ENCODE measurements at regions not wholly inside any gene's neighbourhood (a gene's known extent, or its start where the extent isn't known, plus 50 kb on each side); places are given as distances from the start of the nearest gene placed in this dataset.

DNA sequence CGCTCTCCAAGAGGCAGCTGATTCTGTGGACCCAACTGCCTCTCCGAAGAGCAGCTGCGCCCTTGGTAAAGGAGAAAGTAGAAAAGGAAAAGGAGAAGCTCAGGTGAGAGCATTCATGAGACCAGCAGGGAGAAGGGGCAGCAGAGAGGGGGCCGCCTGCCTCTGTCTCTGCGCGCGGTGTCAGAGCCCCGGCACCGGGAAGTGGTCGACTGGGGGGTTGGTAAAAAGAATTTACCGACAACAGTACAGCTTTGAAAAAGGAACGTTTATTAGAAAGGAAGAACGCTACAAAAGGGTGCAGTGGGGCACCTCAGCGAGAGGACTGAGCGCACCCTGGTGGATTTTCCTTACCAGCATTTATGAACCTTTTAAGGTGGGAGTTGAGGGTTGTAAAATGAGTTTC, 61.9 kb downstream of the GPR6 start:
- TF ChIP-seq CTCF (optimal IDR thresholded peaks at IDR 0.05 in 1 of 3, IDR thresholded peaks at IDR 0.05 in 1 of 3, conservative IDR thresholded peaks at IDR 0.05 in 1 of 3; ENCODE audit: extremely low read depth in 1 of 3, insufficient read depth in 2 of 3, low read length in 3 of 3) = peak in 1 of 3 experiments; percentile 25
- no peak for TF ChIP-seq EZH2 (IDR thresholded peaks at IDR 0.05; ENCODE audit: low read length)

Data from keratinocyte (primary cell).